ENCODE measurements at regions not wholly inside any gene's neighbourhood (a gene's known extent, or its start where the extent isn't known, plus 50 kb on each side); places are given as distances from the start of the nearest gene placed in this dataset.

- Mint-ChIP-seq H3K27ac (no peak overlapping the region), H3K9me3 (peaks cover 0 to 16% (median 0%) of the 10 kb centered on the region in 9 donors), H3K36me3 (no peaks in the 10 kb centered on the region), H3K4me1 (no peaks in the 10 kb centered on the region), H3K27me3 (peaks cover 3 to 23% (median 9%) of the 10 kb centered on the region in 5 donors), H3K4me3 (no peak overlapping the region)
- no peak for ATAC-seq
- POLR2A ChIA-PET = no interaction called here
- DNase-seq = no peak
These were observed 198.9 kb downstream of the NXNL2 start for GRCh38 chr9:88733651-88734421.

- Mint-ChIP-seq H3K9me3 (peaks cover 0 to 16% (median 0%) of the 10 kb centered on the region in 9 donors), H3K27me3 (peaks cover 5 to 16% (median 10%) of the 10 kb centered on the region in 5 donors), H3K4me3 (no peak overlapping the region), H3K36me3 (no peaks in the 10 kb centered on the region), H3K4me1 (no peaks in the 10 kb centered on the region), H3K27ac (no peak overlapping the region)
- ATAC-seq (no peak), DNase-seq (no peak)
- POLR2A ChIA-PET = no interaction called here
These were observed 199.5 kb downstream of the NXNL2 start for GRCh38 chr9:88734527-88734926.

DNA sequence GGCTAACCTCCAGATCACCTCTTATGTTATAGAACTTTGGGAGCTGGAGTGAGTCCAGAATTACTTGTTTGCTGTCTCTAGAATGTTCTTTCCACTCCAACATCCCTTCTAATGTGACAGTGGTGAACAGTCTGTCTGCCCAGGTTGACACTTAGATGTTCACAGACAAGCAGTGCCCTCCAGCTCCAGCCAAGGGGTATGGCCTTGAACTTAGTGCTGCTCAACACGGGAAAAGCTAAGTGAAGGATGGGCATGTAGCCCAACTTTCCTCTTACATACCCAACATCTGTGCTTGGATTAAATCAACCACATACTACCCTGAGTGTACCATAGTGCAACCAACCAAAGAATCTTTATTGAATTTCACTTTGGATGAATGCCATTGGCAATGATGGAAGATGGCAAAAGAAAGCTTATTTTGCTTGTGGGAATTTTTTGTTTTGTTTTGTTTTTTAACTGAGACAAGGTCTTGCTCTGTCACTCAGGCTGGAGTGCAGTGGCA is 201.2 kb downstream of the NXNL2 start:
- POLR2A ChIA-PET = no interaction called here
- Mint-ChIP-seq H3K4me1 (no peaks in the 10 kb centered on the region), H3K4me3 (no peak overlapping the region), H3K27me3 (peaks cover 2 to 7% (median 6%) of the 10 kb centered on the region in 5 donors), H3K27ac (no peak overlapping the region), H3K9me3 (peaks cover 0 to 3% (median 0%) of the 10 kb centered on the region in 9 donors), H3K36me3 (no peaks in the 10 kb centered on the region)
- ATAC-seq (no peak), DNase-seq (no peak)

- Mint-ChIP-seq H3K36me3 (no peaks in the 10 kb centered on the region), H3K4me1 (no peaks in the 10 kb centered on the region), H3K27ac (no peak overlapping the region), H3K4me3 (no peak overlapping the region), H3K9me3 (no peaks in the 10 kb centered on the region), H3K27me3 (peaks cover 4 to 12% (median 6%) of the 10 kb centered on the region in 5 donors)
- POLR2A ChIA-PET = no interaction called here
- DNase-seq (no peak), ATAC-seq (no peak)
These were observed 202.1 kb downstream of the NXNL2 start for GRCh38 chr9:88737031-88737430.

- Mint-ChIP-seq H3K36me3 (no peaks in the 10 kb centered on the region), H3K4me1 (no peaks in the 10 kb centered on the region), H3K27me3 (peaks cover 5 to 13% (median 7%) of the 10 kb centered on the region in 5 donors), H3K4me3 (no peak overlapping the region), H3K9me3 (no peaks in the 10 kb centered on the region), H3K27ac (no peak overlapping the region)
- DNase-seq (no peak), ATAC-seq (no peak)
- POLR2A ChIA-PET = no interaction called here
These were observed 202.9 kb downstream of the NXNL2 start for GRCh38 chr9:88737876-88738275.

DNA sequence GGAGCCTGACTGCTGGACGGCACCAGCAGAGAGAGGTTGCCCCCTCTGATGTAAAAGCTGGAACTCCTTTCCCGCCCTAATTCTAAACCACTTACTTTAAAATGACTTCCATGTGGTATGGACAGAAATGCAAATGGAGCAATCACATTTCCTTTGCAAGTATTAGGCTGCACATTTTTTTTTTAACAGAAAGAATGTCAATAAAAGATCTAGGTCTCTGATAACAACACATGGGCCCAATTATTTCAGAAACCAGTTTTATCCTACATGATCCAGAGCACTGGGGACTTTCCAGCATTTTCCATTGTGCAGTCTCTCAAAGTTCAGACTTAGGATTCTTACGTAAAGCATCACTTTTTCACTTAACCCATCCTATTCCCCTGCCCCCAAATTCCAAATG is 203.7 kb downstream of the NXNL2 start:
- Mint-ChIP-seq H3K27ac (no peak overlapping the region), H3K9me3 (no peaks in the 10 kb centered on the region), H3K4me1 (no peaks in the 10 kb centered on the region), H3K4me3 (no peak overlapping the region), H3K36me3 (no peaks in the 10 kb centered on the region), H3K27me3 (peaks cover 5 to 13% (median 7%) of the 10 kb centered on the region in 5 donors)
- no peak for ATAC-seq
- POLR2A ChIA-PET = no interaction called here
- no peak for DNase-seq

DNA sequence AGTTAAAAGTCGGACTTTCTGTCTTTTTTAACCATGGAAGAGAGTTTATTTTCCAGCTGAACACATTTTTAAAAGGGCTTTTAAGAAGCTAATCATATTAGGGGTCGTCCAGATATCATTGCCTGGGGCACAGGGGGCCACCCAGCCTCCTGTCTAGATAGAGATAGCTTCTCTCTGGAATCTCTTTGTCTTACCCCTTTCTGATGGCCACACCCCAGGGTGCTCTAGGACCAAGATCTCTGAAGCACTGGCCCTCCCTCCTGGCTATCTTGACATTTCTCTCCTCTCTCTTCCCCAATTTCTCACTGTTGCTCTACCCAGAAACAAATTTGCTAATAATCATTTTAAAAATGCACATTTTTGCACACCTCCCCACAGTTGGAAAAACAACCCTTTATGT is 204.4 kb downstream of the NXNL2 start:
- Mint-ChIP-seq H3K36me3 (no peaks in the 10 kb centered on the region), H3K27me3 (peaks cover 5 to 18% (median 7%) of the 10 kb centered on the region in 5 donors), H3K4me1 (no peaks in the 10 kb centered on the region), H3K9me3 (no peaks in the 10 kb centered on the region), H3K4me3 (no peak overlapping the region), H3K27ac (no peak overlapping the region)
- ATAC-seq (no peak), DNase-seq (no peak)
- POLR2A ChIA-PET = no interaction called here

GRCh38 chr9:88740844-88741243 is 205.9 kb downstream of the NXNL2 start:
- POLR2A ChIA-PET = no interaction called here
- ATAC-seq (no peak), DNase-seq (no peak)
- no peaks in the 10 kb centered on the region for H3K36me3 Mint-ChIP-seq
- no peak overlapping the region for H3K27ac Mint-ChIP-seq
- H3K4me1 Mint-ChIP-seq = no peaks in the 10 kb centered on the region
- peaks cover 7 to 33% (median 10%) of the 10 kb centered on the region in 5 donors for H3K27me3 Mint-ChIP-seq
- H3K9me3 Mint-ChIP-seq = no peaks in the 10 kb centered on the region
- H3K4me3 Mint-ChIP-seq = no peak overlapping the region

DNA sequence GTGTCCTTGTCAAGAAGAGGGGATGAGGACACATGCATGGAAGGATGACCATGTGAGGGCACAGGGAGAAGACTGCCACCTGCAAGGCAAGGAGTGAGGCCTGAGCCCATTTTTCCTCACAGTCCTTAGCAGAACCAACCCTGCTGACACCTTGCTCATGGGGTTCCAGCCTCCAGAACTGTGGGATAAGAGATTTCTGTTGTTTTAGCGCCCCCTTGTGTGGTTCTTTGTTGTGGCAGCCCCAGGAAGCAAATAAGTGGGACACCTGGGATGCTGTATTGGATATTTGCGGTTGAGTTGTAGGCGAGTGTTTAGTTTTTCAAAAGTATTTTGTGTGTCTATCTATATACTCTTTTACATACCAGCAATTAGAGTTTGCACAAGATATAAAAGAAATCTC is 206.4 kb downstream of the NXNL2 start:
- Mint-ChIP-seq H3K4me1 (no peaks in the 10 kb centered on the region), H3K9me3 (no peaks in the 10 kb centered on the region), H3K4me3 (no peak overlapping the region), H3K36me3 (no peaks in the 10 kb centered on the region), H3K27ac (no peak overlapping the region), H3K27me3 (peaks cover 8 to 38% (median 10%) of the 10 kb centered on the region in 5 donors)
- DNase-seq (no peak), ATAC-seq (no peak)
- POLR2A ChIA-PET = no interaction called here

DNA sequence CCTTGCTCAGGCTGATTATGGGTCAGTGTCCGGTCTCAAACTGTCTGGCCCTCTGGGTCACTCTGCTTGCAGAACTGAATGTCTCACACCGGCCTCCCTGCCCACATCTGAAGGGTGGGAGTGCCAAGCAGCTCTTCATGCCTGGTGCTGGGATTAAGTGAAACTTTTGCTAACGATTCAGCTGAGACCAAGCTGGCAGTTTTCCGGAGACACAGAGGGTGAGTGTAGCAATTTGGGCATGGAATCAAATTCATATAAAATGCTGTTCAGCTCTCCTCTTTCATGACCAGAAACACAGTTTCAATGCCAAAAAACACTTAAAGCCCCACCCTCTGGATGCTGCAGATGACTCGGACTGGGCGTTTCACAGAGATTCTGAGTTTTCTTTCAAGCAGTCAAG is 207.5 kb downstream of the NXNL2 start:
- H3K36me3 Mint-ChIP-seq = no peaks in the 10 kb centered on the region
- H3K27ac Mint-ChIP-seq = no peak overlapping the region
- no peaks in the 10 kb centered on the region for H3K4me1 Mint-ChIP-seq
- POLR2A ChIA-PET = no interaction called here
- DNase-seq (no peak), ATAC-seq (no peak)
- H3K27me3 Mint-ChIP-seq = peaks cover 8 to 45% (median 13%) of the 10 kb centered on the region in 5 donors
- no peaks in the 10 kb centered on the region for H3K9me3 Mint-ChIP-seq
- no peak overlapping the region for H3K4me3 Mint-ChIP-seq

- no peak overlapping the region for H3K27ac Mint-ChIP-seq
- no peaks in the 10 kb centered on the region for H3K36me3 Mint-ChIP-seq
- H3K9me3 Mint-ChIP-seq = no peaks in the 10 kb centered on the region
- DNase-seq = no peak
- no peak overlapping the region for H3K4me3 Mint-ChIP-seq
- H3K4me1 Mint-ChIP-seq = no peaks in the 10 kb centered on the region
- no peak for ATAC-seq
- POLR2A ChIA-PET = no interaction called here
- peaks cover 8 to 45% (median 13%) of the 10 kb centered on the region in 5 donors for H3K27me3 Mint-ChIP-seq
These were observed 207.9 kb downstream of the NXNL2 start for GRCh38 chr9:88742905-88743304.

- H3K27ac Mint-ChIP-seq = no peak overlapping the region
- H3K36me3 Mint-ChIP-seq = no peaks in the 10 kb centered on the region
- H3K4me3 Mint-ChIP-seq = no peak overlapping the region
These were observed 210.5 kb downstream of the NXNL2 start for GRCh38 chr9:88745276-88746001.

DNA sequence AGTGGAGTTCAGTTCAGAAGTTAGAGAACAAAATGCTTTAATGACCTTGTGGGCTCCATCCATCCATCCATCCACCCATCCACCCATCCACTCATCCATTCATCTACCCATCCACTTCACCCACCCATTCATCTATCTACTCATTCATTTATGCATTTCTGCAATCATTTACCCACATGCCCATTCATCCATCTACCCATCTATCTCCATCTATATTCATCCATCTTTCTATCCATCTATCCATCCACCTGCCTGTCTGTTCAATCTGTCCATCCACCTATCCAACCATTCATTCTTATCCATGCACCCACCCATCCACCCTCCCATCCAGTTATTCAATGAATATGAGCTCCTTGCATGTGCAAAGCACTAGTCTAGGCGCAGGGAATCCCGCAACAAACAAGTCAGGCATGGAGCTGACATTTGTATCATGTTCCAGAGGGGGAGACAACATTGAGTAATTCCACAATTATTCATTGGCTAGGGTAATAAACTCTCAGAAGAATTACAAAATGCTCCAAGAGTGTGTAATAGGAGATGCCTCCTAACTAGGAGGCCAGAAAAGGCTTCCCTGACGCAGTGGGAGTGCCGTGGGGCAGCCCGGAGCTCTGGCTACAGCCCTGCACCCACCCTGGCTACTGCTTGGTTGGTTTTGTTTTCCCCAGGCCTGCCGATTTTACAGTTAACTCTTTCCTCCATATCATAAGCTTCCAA is 211.2 kb downstream of the NXNL2 start:
- Mint-ChIP-seq H3K36me3 (peaks cover 0 to 2% (median 0%) of the 10 kb centered on the region in 3 donors), H3K4me1 (no peaks in the 10 kb centered on the region), H3K4me3 (no peak overlapping the region), H3K27me3 (peaks cover 5 to 45% (median 10%) of the 10 kb centered on the region in 5 donors), H3K27ac (no peak overlapping the region), H3K9me3 (peaks cover 0 to 1% (median 0%) of the 10 kb centered on the region in 9 donors)
- ATAC-seq (no peak), DNase-seq (no peak)
- POLR2A ChIA-PET = no interaction called here

More at GRCh38 chr9:88745276-88746001, 210.5 kb downstream of the NXNL2 start:
- Mint-ChIP-seq H3K9me3 (peaks cover 0 to 1% (median 0%) of the 10 kb centered on the region in 9 donors), H3K27me3 (peaks cover 5 to 45% (median 10%) of the 10 kb centered on the region in 5 donors), H3K4me1 (no peaks in the 10 kb centered on the region)
- no peak for ATAC-seq
- POLR2A ChIA-PET = interaction anchor here (0.9 kb wide), 1 partner anchor 12 kb away, joined by 3 read pairs; no protein-coding TSS in a partner anchor
- DNase-seq = no peak

Measured in naive thymus-derived CD8-positive, alpha-beta T cell (primary cell).